Gastroesophageal sphincter (tissue), 4 donors: ENCODE measurements at regions not wholly inside any gene's neighbourhood (a gene's known extent, or its start where the extent isn't known, plus 50 kb on each side); places are given as distances from the start of the nearest gene placed in this dataset.

Experiments used
- ATAC-seq: fragments of 150-250 bp; one replicate; pipeline ENCODE4 v1.9.1; 2016; ENCODE audit warnings: mild to moderate bottlenecking, moderate library complexity
- H3K27ac ChIP-seq, 4 donors: fragments of 200-600 bp; sonication (generic) in 3 of 4; 1 replicate in 3 of 4; 2 replicates in 1 of 4; pipeline ENCODE4 v1.5.1; 2016 to 2019
- H3K27me3 ChIP-seq: fragments of 200-600 bp; sonication (generic); one replicate; pipeline ENCODE4 v1.5.1; 2019
- H3K36me3 ChIP-seq, 2 donors: fragments of 200-600 bp; sonication (generic); one replicate each; pipeline ENCODE4 v1.5.1; 2019; ENCODE audit warnings: control low read depth in 1 of 2
- H3K4me1 ChIP-seq, 3 donors: fragments of 200-600 bp; sonication (generic); 1 replicate in 2 of 3; 2 replicates in 1 of 3; pipeline ENCODE4 v1.5.1; 2016 to 2019; ENCODE audit warnings: control low read depth in 2 of 3
- H3K4me3 ChIP-seq, 2 donors: fragments of 200-600 bp; sonication (generic); one replicate each; pipeline ENCODE4 v1.5.1; 2019; ENCODE audit warnings: mild to moderate bottlenecking in 1 of 2, moderate library complexity in 1 of 2
- H3K9me3 ChIP-seq, 3 donors: fragments of 200-600 bp; sonication (generic); one replicate each; pipeline ENCODE4 v1.5.1; 2017 to 2019; ENCODE audit warnings: control low read depth in 2 of 3
- EP300 ChIP-seq: sonication (generic); formaldehyde crosslinking; IDR thresholded peaks from one replicate; pipeline ENCODE4 v1.6.1; 2017; ENCODE audit warnings: antibody characterized with exemption, mild to moderate bottlenecking
- POLR2A ChIP-seq, 2 donors: fragments of 450-650 bp; IDR thresholded peaks; one replicate each; pipeline ENCODE4 v1.6.1; 2017; ENCODE audit warnings: antibody characterized with exemption in 2 of 2, mild to moderate bottlenecking in 2 of 2, moderate library complexity in 1 of 2
- POLR2AphosphoS5 ChIP-seq: sonication (generic); formaldehyde crosslinking; IDR thresholded peaks from one replicate; pipeline ENCODE4 v1.6.1; 2017; ENCODE audit warnings: antibody characterized with exemption
- WGBS, 2 donors: methylation state at CpG; one replicate each; pipeline ENCODE4 v1.1.5; 2018; ENCODE audit warnings: low coverage in 1 of 2; 5-methylcytosine and 5-hydroxymethylcytosine counted together
- TF ChIP-seq, protein P1 (sequence below), 4 experiments: fragments of 200-600 bp in 2 of 4; fragments of 450-650 bp in 2 of 4; sonication (generic) in 1 of 4; IDR thresholded peaks; one replicate each; pipeline ENCODE4 v1.5.1; 2017 to 2019; ENCODE audit warnings: antibody characterized with exemption in 4 of 4, mild to moderate bottlenecking in 2 of 4, moderate library complexity in 2 of 4

- WGBS, 2 donors, result 90 to 91% methylated on average over 2 of the region's 2 CpGs
- Histone ChIP-seq H3K27me3 (peaks cover 16% of the 10 kb centered on the region), H3K9me3 (peaks cover 0 to 6% (median 0%) of the 10 kb centered on the region in 3 donors), H3K36me3 (no peaks in the 10 kb centered on the region), H3K4me3 (no peak overlapping the region), H3K4me1 (no peaks in the 10 kb centered on the region), H3K27ac (no peak overlapping the region)
- no peak for TF ChIP-seq POLR2A (IDR thresholded peaks at IDR 0.05)
- TF ChIP-seq, protein P1, sequence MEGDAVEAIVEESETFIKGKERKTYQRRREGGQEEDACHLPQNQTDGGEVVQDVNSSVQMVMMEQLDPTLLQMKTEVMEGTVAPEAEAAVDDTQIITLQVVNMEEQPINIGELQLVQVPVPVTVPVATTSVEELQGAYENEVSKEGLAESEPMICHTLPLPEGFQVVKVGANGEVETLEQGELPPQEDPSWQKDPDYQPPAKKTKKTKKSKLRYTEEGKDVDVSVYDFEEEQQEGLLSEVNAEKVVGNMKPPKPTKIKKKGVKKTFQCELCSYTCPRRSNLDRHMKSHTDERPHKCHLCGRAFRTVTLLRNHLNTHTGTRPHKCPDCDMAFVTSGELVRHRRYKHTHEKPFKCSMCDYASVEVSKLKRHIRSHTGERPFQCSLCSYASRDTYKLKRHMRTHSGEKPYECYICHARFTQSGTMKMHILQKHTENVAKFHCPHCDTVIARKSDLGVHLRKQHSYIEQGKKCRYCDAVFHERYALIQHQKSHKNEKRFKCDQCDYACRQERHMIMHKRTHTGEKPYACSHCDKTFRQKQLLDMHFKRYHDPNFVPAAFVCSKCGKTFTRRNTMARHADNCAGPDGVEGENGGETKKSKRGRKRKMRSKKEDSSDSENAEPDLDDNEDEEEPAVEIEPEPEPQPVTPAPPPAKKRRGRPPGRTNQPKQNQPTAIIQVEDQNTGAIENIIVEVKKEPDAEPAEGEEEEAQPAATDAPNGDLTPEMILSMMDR (IDR thresholded peaks at IDR 0.05), result no peak
- no peak for TF ChIP-seq POLR2AphosphoS5
- TF ChIP-seq EP300, result no peak
- no peak for ATAC-seq
Observed at GRCh38 chr21:35238119-35238518, 189.0 kb upstream of the RUNX1 start.

DNA sequence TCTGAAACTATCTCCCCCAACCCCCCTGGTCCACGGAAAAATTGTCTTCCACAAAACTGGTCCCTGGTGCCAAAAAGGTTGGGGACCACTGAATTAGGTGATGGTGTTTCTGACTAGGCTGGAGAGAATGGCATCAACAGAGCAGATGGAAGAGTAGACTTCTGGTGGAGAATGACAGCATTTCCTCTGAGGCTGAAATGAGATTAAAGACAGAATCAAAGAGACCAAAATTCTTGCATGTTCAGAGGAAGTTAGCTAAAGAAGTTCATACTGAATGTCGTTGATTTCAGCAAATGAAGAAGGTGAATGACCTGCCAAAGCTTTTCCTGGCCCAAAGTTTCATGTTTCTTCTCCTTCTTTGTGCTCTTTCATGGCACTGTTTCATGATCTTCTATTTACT lies 188.2 kb upstream of the RUNX1 start:
- ATAC-seq, result no peak
- WGBS, 2 donors, result 57 to 75% methylated on average over 1 to 2 of the region's 2 CpGs
- no peak overlapping the region for H3K4me3 ChIP-seq
- no peaks in the 10 kb centered on the region for H3K36me3 ChIP-seq
- H3K27me3 ChIP-seq, result peaks cover 16% of the 10 kb centered on the region
- H3K9me3 ChIP-seq, result peaks cover 0 to 6% (median 0%) of the 10 kb centered on the region in 3 donors
- H3K4me1 ChIP-seq, result no peaks in the 10 kb centered on the region
- TF ChIP-seq POLR2AphosphoS5 (no peak), POLR2A (IDR thresholded peaks at IDR 0.05) (no peak), EP300 (no peak)
- TF ChIP-seq, protein P1 (IDR thresholded peaks at IDR 0.05), result no peak
- H3K27ac ChIP-seq, result no peak overlapping the region

GRCh38 chr21:35236090-35236489 lies 187.0 kb upstream of the RUNX1 start:
- H3K36me3 ChIP-seq, result no peaks in the 10 kb centered on the region
- no peaks in the 10 kb centered on the region for H3K4me1 ChIP-seq
- H3K27me3 ChIP-seq, result peaks cover 18% of the 10 kb centered on the region
- no peak overlapping the region for H3K27ac ChIP-seq
- ATAC-seq, result no peak
- whole genome bisulfite sequencing, 2 donors, result 90 to 100% methylated on average over 1 of the region's 1 CpG
- no peak for TF ChIP-seq POLR2A (IDR thresholded peaks at IDR 0.05)
- TF ChIP-seq POLR2AphosphoS5, result no peak
- no peak for TF ChIP-seq EP300
- TF ChIP-seq, protein P1 (IDR thresholded peaks at IDR 0.05), result no peak
- peaks cover 0 to 6% (median 0%) of the 10 kb centered on the region in 3 donors for H3K9me3 ChIP-seq
- H3K4me3 ChIP-seq, result no peak overlapping the region

- peaks cover 20% of the 10 kb centered on the region for H3K27me3 ChIP-seq
- no peak for TF ChIP-seq POLR2A (IDR thresholded peaks at IDR 0.05)
- no peak for TF ChIP-seq EP300
- TF ChIP-seq, protein P1 (IDR thresholded peaks at IDR 0.05), result no peak
- TF ChIP-seq POLR2AphosphoS5, result no peak
- 62 to 80% methylated on average over 4 to 5 of the region's 5 CpGs for WGBS, 2 donors
- ATAC-seq, result no peak
- H3K9me3 ChIP-seq, result peaks cover 0 to 6% (median 0%) of the 10 kb centered on the region in 3 donors
- no peak overlapping the region for H3K27ac ChIP-seq
- no peak overlapping the region for H3K4me3 ChIP-seq
- no peaks in the 10 kb centered on the region for H3K4me1 ChIP-seq
- H3K36me3 ChIP-seq, result no peaks in the 10 kb centered on the region
Observed at GRCh38 chr21:35234725-35235124, 185.6 kb upstream of the RUNX1 start.

DNA sequence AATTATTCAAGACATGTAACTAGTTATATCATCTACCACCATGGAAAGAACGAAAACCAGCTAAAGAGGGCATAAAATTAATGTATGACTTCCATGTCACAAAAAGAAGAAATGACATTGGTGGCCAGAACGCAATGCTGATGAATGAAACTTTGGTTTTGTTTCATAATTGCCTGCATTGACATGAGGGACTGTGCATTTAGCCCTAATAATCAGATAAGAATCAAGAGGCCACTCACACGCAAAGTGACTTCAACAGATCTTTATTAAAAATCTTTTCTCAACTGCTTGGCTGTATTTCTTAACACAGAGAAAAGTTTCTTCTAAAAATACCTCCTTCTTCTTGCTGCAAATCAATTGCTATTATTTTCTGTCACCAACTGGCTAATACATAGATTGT lies 184.7 kb upstream of the RUNX1 start:
- 72 to 82% methylated on average over 3 of the region's 3 CpGs for WGBS, 2 donors
- peaks cover 16% of the 10 kb centered on the region for H3K27me3 ChIP-seq
- H3K4me3 ChIP-seq, result no peak overlapping the region
- TF ChIP-seq POLR2AphosphoS5 (no peak), EP300 (no peak), POLR2A (IDR thresholded peaks at IDR 0.05) (no peak)
- TF ChIP-seq, protein P1 (IDR thresholded peaks at IDR 0.05), result no peak
- H3K4me1 ChIP-seq, result no peaks in the 10 kb centered on the region
- ATAC-seq, result no peak
- no peak overlapping the region for H3K27ac ChIP-seq
- H3K9me3 ChIP-seq, result peaks cover 0 to 6% (median 0%) of the 10 kb centered on the region in 3 donors
- H3K36me3 ChIP-seq, result no peaks in the 10 kb centered on the region
